ENCODE measurements at regions not wholly inside any gene's neighbourhood (a gene's known extent, or its start where the extent isn't known, plus 50 kb on each side); places are given as distances from the start of the nearest gene placed in this dataset.
"Not testable (repeated sequence)": the region's sequence is repeated elsewhere in the genome, so short reads cannot be mapped to it uniquely, and the experiment has no call there.

DNA sequence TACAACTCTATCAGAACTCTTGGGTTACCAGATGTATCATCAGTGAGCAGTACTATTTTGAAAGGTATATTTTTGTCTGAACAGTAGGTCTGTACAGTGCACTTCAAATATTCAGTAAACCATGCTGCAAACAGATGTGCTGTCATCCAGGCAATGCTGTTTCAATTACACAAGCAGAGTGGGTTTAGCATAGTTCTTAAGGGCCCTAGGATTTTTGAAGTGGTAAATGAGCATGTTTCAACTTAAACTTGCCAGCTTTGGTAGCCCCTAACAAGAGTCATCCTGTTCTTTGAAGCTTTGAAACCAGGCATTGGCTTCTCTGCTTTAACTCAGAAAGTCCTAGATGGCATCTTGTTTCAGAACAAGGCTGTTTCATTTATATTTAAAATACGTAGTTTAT is 1519.9 kb downstream of the SUCLG1 start:
- TF ChIP-seq CTCF (IDR thresholded peaks at IDR 0.05; ENCODE audit: control extremely low read depth, extremely low read depth, low read depth, missing control alignments) = no peak
- DNase-seq (ENCODE audit: extremely low spot score) = no peak
- ChIA-PET CTCF (interaction anchor here (1.4 kb wide), 1 partner anchor 13 kb away, joined by 3 read pairs; no protein-coding TSS in a partner anchor), POLR2A (no interaction called here)

DNA sequence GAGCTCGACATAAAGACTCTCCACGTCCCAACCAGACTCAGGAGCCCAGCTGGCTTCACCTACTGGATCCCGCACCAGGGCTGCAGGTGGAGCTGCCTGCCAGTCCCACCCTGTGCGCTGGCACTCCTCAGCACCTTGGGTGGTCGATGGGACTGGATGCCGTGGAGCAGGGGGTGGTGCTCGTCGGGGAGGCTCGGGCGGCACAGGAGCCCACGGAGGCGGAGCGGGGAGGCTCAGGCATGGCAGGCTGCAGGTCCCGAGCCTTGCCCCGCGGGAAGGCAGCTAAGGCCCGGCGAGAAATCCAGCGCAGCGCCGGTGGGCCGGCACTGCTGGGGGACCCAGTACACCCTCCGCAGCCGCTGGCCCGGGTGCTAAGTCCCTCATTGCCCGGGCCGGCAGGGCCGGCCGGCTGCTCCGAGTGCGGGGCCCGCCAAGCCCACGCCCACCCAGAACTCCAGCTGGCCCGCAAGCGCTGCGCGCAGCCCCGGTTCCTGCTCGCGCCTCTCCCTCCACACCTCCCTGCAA is 1520.7 kb downstream of the SUCLG1 start:
- CTCF ChIA-PET; DNase-seq (ENCODE audit: extremely low spot score); POLR2A ChIA-PET: not testable (repeated sequence)

- CTCF ChIA-PET = no interaction called here
- POLR2A ChIA-PET = no interaction called here
These were observed 1545.5 kb downstream of the SUCLG1 start for GRCh38 chr2:82913566-82913965.

GRCh38 chr2:82896117-82896516 is 1563.0 kb downstream of the SUCLG1 start:
- POLR2A ChIA-PET = no interaction called here
- DNase-seq (ENCODE audit: extremely low spot score) = no peak
- CTCF ChIA-PET = no interaction called here
- TF ChIP-seq CTCF (IDR thresholded peaks at IDR 0.05; ENCODE audit: control extremely low read depth, extremely low read depth, low read depth, missing control alignments) = no peak

More at GRCh38 chr2:82913566-82913965, 1545.5 kb downstream of the SUCLG1 start:
- DNase-seq (ENCODE audit: extremely low spot score) = no peak
- no peak for TF ChIP-seq CTCF (IDR thresholded peaks at IDR 0.05; ENCODE audit: control extremely low read depth, extremely low read depth, low read depth, missing control alignments)

DNA sequence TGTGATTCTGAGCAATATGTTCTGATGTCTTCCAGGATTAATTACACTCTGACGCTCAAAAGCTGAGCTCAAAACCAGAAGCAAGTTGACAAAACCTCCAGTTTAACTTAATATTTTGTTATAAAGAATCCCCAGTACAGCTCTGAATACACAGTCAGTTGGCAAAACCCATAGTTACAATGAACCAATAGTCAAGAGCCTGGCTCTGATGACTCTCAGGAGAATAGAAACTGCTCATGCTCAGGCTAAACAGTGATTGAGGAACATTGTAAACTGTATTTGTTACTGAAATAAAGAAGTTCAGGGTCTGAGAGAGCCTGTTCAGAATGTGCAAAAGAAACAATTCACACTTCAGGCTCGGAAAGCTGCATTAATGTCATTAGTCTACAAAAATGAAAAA is 1565.9 kb downstream of the SUCLG1 start:
- ChIA-PET POLR2A (no interaction called here), CTCF (no interaction called here)
- TF ChIP-seq CTCF (IDR thresholded peaks at IDR 0.05; ENCODE audit: control extremely low read depth, extremely low read depth, low read depth, missing control alignments) = no peak
- no peak for DNase-seq (ENCODE audit: extremely low spot score)

- no peak for DNase-seq (ENCODE audit: extremely low spot score)
- TF ChIP-seq CTCF (IDR thresholded peaks at IDR 0.05; ENCODE audit: control extremely low read depth, extremely low read depth, low read depth, missing control alignments) = no peak
- POLR2A ChIA-PET = no interaction called here
- CTCF ChIA-PET = no interaction called here
These were observed 1579.3 kb downstream of the SUCLG1 start for GRCh38 chr2:82879803-82880202.

DNA sequence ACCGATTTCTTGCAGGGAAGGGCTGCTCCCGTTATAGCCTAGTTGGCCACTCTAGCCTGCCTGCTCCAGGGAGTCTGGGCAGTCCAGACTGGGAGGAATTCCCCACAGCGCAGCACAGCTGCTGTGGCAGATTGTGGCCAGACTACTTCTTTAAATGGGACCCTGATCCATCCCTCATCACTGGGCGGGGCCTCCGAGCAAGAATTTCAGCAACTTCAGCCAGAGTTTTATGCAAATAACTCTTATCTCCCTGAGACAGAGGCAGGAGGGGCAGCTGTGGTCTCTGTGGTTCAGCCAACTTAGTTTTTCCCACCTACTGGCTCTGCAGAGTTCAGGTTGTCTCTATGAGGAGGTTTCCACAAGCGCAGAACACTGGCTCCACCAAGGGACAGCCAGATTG is 1583.2 kb downstream of the SUCLG1 start:
- TF ChIP-seq CTCF (IDR thresholded peaks at IDR 0.05; ENCODE audit: control extremely low read depth, extremely low read depth, low read depth, missing control alignments) = no peak
- POLR2A ChIA-PET = no interaction called here
- CTCF ChIA-PET = no interaction called here
- no peak for DNase-seq (ENCODE audit: extremely low spot score)
